Small intestine (tissue), 7 donors: ENCODE measurements at regions not wholly inside any gene's neighbourhood (a gene's known extent, or its start where the extent isn't known, plus 50 kb on each side); places are given as distances from the start of the nearest gene placed in this dataset.

Experiments
- DNase-seq, 2 donors: peaks; one replicate each; pipeline versions ENCODE4 v3.0.0 to v3.0.0-alpha.2; 2013
- FAIRE-seq: peaks from 2 replicates; lab custom pipeline; 2012; peaks lifted over from hg19 to GRCh38; lab: Jason Lieb, UNC
- H3K27ac ChIP-seq, 3 donors: one replicate each; pipeline ENCODE4 v1.5.1; 2013; ENCODE audit warnings: low read length in 2 of 3, mild to moderate bottlenecking in 2 of 3, control low read depth in 1 of 3, inconsistent platforms in 1 of 3, low read depth in 1 of 3, moderate library complexity in 1 of 3
- H3K27me3 ChIP-seq, 3 donors: one replicate each; pipeline ENCODE4 v1.6.1; 2013; ENCODE audit warnings: low read length in 3 of 3, inconsistent platforms in 1 of 3; ENCODE audit not compliant: control insufficient read depth in 3 of 3, insufficient read depth in 3 of 3
- H3K36me3 ChIP-seq, 3 donors: one replicate each; pipeline ENCODE4 v1.6.1; 2013; ENCODE audit warnings: low read length in 3 of 3, inconsistent platforms in 1 of 3, low read depth in 1 of 3, mild to moderate bottlenecking in 1 of 3, moderate library complexity in 1 of 3; ENCODE audit not compliant: control insufficient read depth in 3 of 3, insufficient read depth in 2 of 3
- H3K4me1 ChIP-seq, 3 donors: one replicate each; pipeline ENCODE4 v1.6.1; 2013; ENCODE audit warnings: low read length in 2 of 3, inconsistent platforms in 1 of 3, low read depth in 1 of 3, mild to moderate bottlenecking in 1 of 3, moderate library complexity in 1 of 3; ENCODE audit not compliant: control insufficient read depth in 3 of 3, insufficient read depth in 2 of 3
- H3K4me3 ChIP-seq, 3 donors: one replicate each; pipeline ENCODE4 v1.5.1; 2013; ENCODE audit warnings: low read length in 3 of 3, control low read depth in 1 of 3, inconsistent platforms in 1 of 3, low read depth in 1 of 3, mild to moderate bottlenecking in 1 of 3, moderate library complexity in 1 of 3
- H3K9me3 ChIP-seq, 2 donors: one replicate each; pipeline ENCODE4 v1.6.1; 2013; ENCODE audit warnings: low read depth in 1 of 2, low read length in 1 of 2; ENCODE audit not compliant: control insufficient read depth in 2 of 2, insufficient read depth in 1 of 2
- WGBS, 3 donors: extraction: QIAGEN DNeasy Blood & Tissue Kit; methylation state at CpG; one replicate each; pipeline ENCODE4 v1.1.7; 2013; 5-methylcytosine and 5-hydroxymethylcytosine counted together
- donor health status: healthy with polysubstance abuse.
- donor health status: control.
- donor health status: control.
- donor health status: Bipolar disorder and iron deficiency.
- donor health status: healthy.

DNA sequence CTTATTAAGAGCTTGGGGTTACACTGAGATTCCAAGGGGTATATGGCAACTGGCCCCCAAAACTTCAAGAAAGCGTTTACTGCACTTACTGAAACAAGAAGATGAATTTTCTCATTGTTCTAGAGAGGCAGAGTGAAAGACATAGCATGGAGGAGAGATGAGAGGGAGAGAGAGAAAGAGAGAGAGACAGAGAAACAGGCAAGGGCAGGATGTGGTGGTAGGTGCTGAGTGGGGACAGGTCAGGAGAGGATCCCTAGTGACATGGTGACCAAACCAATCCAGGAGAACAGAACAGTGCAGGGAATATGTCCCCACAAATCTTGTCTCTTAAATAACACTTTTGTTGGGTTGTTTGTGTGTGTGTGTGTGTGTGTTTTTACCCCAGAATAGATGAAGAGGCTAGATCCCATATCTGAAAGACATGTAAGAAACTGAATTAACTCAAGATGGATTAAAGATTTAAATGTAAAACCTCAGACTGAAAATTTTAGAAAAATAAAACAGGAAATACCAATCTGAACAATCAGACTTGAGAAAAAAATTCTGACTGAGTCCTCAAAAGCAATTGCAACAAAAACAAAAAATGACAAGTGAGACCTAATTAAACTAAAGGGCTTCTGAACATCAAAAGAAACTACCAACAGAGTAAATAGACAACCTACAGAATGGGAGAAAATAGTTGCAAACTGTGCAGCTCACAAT is 202.2 kb downstream of the QDPR start:
- 34 to 66% (median 47%) methylated on average over 1 of the region's 1 CpG for WGBS, 3 donors
- H3K9me3 ChIP-seq: no peaks in the 10 kb centered on the region
- H3K4me3 ChIP-seq: no peak overlapping the region
- no peaks in the 10 kb centered on the region for H3K36me3 ChIP-seq
- FAIRE-seq: no peak
- no peak for DNase-seq
- no peak overlapping the region for H3K27ac ChIP-seq
- no peaks in the 10 kb centered on the region for H3K4me1 ChIP-seq
- no peaks in the 10 kb centered on the region for H3K27me3 ChIP-seq

DNA sequence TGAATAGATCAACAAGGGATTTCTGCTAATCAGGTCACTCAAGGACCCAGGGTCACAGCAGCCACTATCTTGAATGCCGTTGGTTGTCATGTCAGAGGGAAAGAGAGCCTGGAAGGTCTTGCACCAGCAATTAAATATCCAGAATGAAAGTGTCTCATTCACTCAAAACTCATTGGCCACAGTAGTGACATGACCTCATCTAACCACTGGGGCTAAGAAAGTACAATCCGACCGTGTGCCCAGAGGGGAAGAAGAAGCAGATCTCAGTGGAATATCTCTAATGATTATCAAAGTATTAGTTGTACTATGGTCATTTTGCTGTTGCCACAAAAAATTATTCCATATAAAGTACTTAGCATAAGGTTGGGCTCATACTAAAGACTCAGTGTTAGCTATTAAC is 210.0 kb downstream of the QDPR start:
- Histone ChIP-seq H3K4me1 (no peaks in the 10 kb centered on the region), H3K27ac (no peak overlapping the region), H3K36me3 (no peaks in the 10 kb centered on the region), H3K9me3 (no peaks in the 10 kb centered on the region), H3K4me3 (no peak overlapping the region), H3K27me3 (peaks cover 0 to 1% (median 0%) of the 10 kb centered on the region in 3 donors)
- WGBS, 3 donors: 54 to 60% (median 58%) methylated on average over 3 of the region's 3 CpGs
- FAIRE-seq (no peak), DNase-seq (no peak)

DNA sequence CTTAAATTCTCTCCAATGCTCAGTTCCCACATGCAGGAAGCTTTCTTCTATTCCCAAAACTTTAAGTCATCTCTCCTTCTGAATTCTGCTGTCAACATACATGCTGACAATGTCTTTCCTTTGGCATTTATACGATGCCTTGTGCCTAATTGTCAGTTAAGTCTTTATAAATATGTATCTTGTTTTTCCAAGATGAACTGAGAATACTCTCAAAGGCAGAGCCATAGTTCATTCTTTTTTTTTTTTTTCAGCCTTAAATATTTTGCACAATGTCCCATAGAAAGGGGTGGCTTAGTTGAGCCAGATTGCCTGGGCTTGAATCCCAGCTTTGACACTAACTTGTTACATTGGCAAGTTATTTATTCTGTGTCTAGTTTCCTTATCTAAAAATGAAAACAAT is 210.6 kb downstream of the QDPR start:
- no peaks in the 10 kb centered on the region for H3K4me1 ChIP-seq
- 23 to 64% (median 52%) methylated on average over 1 of the region's 1 CpG for WGBS, 3 donors
- no peaks in the 10 kb centered on the region for H3K36me3 ChIP-seq
- no peaks in the 10 kb centered on the region for H3K9me3 ChIP-seq
- H3K27ac ChIP-seq: no peak overlapping the region
- no peak for FAIRE-seq
- peaks cover 0 to 1% (median 0%) of the 10 kb centered on the region in 3 donors for H3K27me3 ChIP-seq
- no peak for DNase-seq
- no peak overlapping the region for H3K4me3 ChIP-seq

DNA sequence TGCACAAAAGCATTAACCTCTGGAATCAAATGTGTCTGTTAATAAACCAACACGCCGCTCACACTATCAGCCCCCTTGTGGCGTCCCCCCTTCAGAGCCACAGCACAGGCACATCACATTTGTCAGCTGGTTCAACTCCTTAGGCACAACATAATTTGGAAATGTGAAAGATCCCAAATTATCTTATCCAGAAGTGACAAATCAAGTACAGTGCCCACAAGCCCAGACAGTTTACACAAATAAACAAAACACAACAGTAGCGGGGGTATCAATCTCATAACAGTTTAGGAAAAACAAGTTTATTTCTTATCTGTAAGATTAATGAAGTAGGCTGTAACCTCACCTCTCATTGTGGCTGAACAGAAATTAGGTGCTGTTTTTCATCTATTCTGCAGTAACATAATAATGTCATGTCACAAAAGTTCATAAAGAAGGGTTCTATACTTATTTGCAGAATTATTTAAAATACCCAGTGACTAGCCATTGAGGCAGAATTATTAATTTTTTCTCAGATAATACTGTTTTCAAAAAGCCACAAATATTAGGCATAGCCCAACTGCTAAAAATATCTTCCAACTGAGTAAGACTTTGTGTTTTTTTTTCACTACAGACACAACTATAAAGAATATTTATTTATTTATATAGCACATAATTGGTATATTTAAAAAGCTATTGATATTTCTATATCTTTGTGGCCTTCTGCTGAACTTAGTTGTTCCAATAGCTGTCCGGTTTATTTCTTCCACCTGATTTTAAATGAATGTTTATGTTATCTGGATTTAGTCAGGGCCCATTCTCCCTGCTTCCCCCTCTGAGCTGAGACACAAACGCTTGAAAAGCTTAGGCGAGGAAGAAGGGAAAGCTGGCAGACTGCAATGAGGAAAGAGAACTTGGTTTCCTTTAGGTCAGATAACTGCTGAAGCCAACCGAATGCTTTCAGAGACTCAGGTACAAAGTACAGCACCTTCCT is 214.7 kb downstream of the QDPR start:
- H3K27me3 ChIP-seq: peaks cover 0 to 1% (median 0%) of the 10 kb centered on the region in 3 donors
- no peak overlapping the region for H3K4me3 ChIP-seq
- DNase-seq (no peak), FAIRE-seq (no peak)
- no peaks in the 10 kb centered on the region for H3K4me1 ChIP-seq
- 35 to 57% (median 51%) methylated on average over 8 of the region's 8 CpGs for WGBS, 3 donors
- H3K27ac ChIP-seq: no peak overlapping the region
- H3K9me3 ChIP-seq: no peaks in the 10 kb centered on the region
- no peaks in the 10 kb centered on the region for H3K36me3 ChIP-seq

DNA sequence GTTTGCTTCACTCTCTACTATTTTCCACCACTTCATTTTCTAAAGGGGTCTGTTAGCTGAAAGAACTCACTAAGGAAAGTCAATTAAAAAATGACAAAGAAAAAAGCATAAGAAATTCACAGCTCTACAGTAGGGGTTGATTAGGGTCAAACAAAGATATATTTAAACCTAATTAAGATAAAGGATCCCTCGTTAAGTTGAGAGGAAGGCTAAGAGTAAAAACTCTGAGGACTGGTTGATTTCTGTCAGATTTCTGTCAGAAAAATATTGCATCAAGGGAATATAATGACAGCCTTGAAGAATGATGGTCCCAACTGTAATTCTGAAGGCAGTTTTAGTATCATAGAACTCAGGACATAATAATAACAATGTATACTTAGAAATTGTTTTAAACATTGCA is 218.0 kb downstream of the QDPR start:
- Histone ChIP-seq H3K36me3 (no peaks in the 10 kb centered on the region), H3K4me3 (no peak overlapping the region), H3K9me3 (no peaks in the 10 kb centered on the region), H3K4me1 (no peaks in the 10 kb centered on the region), H3K27ac (no peak overlapping the region), H3K27me3 (peaks cover 0 to 1% (median 0%) of the 10 kb centered on the region in 3 donors)
- FAIRE-seq (no peak), DNase-seq (no peak)
- WGBS, 3 donors: 26 to 54% (median 43%) methylated on average over 1 of the region's 1 CpG

DNA sequence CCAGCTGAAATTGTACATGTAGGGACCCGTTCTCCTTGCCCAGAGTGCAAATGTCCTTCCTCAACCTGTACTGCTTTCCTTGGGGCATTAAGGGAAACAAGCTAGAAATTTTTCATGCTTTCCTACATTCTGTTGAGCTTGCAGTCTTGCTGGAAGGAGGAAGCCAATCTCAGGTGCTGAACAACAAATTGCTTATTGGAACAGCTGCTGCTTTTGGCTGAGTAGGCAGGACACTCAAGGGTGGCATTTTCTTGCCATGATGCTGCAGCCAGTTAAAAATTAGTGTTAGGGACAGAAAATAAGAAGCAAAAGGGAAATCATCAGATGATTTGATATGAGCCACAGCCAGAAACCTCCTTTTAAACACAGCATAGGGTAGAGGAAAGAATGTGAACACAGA is 223.7 kb downstream of the QDPR start:
- no peaks in the 10 kb centered on the region for H3K4me1 ChIP-seq
- H3K27ac ChIP-seq: no peak overlapping the region
- H3K4me3 ChIP-seq: no peak overlapping the region
- H3K36me3 ChIP-seq: no peaks in the 10 kb centered on the region
- H3K27me3 ChIP-seq: no peaks in the 10 kb centered on the region
- H3K9me3 ChIP-seq: no peaks in the 10 kb centered on the region
- 74 to 77% (median 75%) methylated on average over 1 of the region's 1 CpG for WGBS, 3 donors
- FAIRE-seq: no peak
- no peak for DNase-seq

DNA sequence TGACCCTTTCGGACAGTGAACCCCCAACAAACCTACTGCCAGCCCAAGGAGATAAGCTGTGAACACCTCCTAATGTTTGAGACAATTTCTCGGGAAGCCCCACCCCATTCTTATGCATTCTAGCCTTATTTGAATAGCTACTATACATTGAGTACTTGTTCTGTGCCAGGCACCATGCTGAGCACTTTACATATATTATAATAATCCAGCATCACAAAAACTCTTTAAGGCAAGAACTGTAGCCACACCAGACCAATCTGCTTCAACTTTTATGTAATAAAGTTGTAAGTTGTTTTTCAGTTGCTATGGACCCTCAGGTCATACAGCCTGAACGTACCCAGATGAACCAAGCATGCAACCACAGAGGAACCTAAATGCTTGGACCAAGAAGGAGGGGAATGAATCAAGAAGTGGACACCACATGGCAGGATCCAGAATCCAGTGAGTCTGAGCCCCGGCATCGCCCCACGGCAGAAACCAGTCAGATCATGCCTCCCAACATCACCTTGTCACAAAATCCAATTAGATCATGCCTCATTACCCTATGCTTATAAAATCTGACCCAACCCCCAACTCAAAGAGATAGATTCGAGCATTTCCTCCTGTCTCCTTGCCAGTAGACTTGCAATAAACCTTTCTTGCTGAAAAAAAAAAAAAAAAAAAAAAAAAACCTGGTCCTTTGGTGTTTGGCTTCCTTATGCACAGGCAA is 225.0 kb downstream of the QDPR start:
- Histone ChIP-seq H3K4me1 (no peaks in the 10 kb centered on the region), H3K4me3 (no peak overlapping the region), H3K27me3 (no peaks in the 10 kb centered on the region), H3K36me3 (no peaks in the 10 kb centered on the region), H3K27ac (no peak overlapping the region), H3K9me3 (no peaks in the 10 kb centered on the region)
- no peak for FAIRE-seq
- WGBS, 3 donors: 52 to 67% (median 60%) methylated on average over 7 of the region's 7 CpGs
- no peak for DNase-seq

DNA sequence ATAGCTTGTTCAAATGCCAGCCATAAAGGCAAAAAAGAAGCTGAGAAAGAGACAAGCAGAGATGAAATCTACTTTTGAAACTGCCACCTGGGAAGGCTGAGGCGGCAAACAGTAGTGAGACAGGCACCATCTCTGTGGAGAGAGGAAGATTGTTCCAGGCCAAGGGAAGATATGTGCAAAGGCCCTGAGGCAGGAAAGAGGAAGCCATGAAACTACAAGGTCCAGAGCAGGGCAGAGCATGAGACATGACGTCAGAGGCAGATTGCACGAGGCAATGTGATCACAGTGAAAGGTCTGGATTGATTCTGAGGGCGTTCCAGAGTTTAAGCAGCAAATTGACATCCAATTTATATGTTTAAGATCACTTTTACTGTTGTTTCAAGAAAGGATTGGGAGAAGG is 226.1 kb downstream of the QDPR start:
- H3K4me1 ChIP-seq: no peaks in the 10 kb centered on the region
- DNase-seq (no peak), FAIRE-seq (no peak)
- WGBS, 3 donors: 60 to 80% (median 65%) methylated on average over 4 of the region's 4 CpGs
- H3K27ac ChIP-seq: no peak overlapping the region
- H3K4me3 ChIP-seq: no peak overlapping the region
- H3K9me3 ChIP-seq: no peaks in the 10 kb centered on the region
- H3K27me3 ChIP-seq: no peaks in the 10 kb centered on the region
- no peaks in the 10 kb centered on the region for H3K36me3 ChIP-seq
